ENCODE measurements at regions not wholly inside any gene's neighbourhood (a gene's known extent, or its start where the extent isn't known, plus 50 kb on each side); places are given as distances from the start of the nearest gene placed in this dataset.

GRCh38 chr15:39092354-39092753, 488.5 kb upstream of the THBS1 start:
- Histone ChIP-seq H4K20me1 (ENCODE audit: insufficient read depth, low read length) (no peaks in the 10 kb centered on the region), H3K4me2 (ENCODE audit: low read length) (no peak overlapping the region), H2AFZ (ENCODE audit: low read depth, low read length) (no peak overlapping the region), H3K27ac (ENCODE audit: low read depth, low read length) (no peak overlapping the region), H3K9me3 (ENCODE audit: insufficient read depth, low read depth, low read length) (no peaks in the 10 kb centered on the region), H3K4me1 (ENCODE audit: insufficient read depth, low read length) (peaks cover 4% of the 10 kb centered on the region), H3K36me3 (ENCODE audit: insufficient read depth, low read length) (no peaks in the 10 kb centered on the region), H3K27me3 (ENCODE audit: insufficient read depth, low read length) (no peaks in the 10 kb centered on the region), H3K4me3 (ENCODE audit: insufficient read depth, low read depth, low read length) (no peak overlapping the region), H3K79me2 (ENCODE audit: insufficient read depth, low read length) (no peaks in the 10 kb centered on the region), H3K9ac (ENCODE audit: low read length) (no peak overlapping the region)
- Mint-ChIP-seq H3K27me3 (ENCODE audit: low read depth, unreplicated experiment) (no peaks in the 10 kb centered on the region), H3K27ac (ENCODE audit: unreplicated experiment) (no peak overlapping the region), H3K4me1 (ENCODE audit: low read depth, unreplicated experiment) (peaks cover 12% of the 10 kb centered on the region), H3K9me3 (ENCODE audit: unreplicated experiment) (no peaks in the 10 kb centered on the region), H3K4me3 (ENCODE audit: unreplicated experiment) (no peak overlapping the region), H3K36me3 (ENCODE audit: low read depth, unreplicated experiment) (no peaks in the 10 kb centered on the region)
- FAIRE-seq (no peak), DNase-seq (ENCODE audit: low read depth) (no peak)
- TF ChIP-seq CTCF (IDR thresholded peaks at IDR 0.05; ENCODE audit: insufficient read depth, low read depth, low read length) = no peak
- TF ChIP-seq EZH2 (IDR thresholded peaks at IDR 0.05; ENCODE audit: insufficient read depth, low read length) = no peak

- Mint-ChIP-seq H3K36me3 (ENCODE audit: low read depth, unreplicated experiment) (no peaks in the 10 kb centered on the region), H3K27ac (ENCODE audit: unreplicated experiment) (no peak overlapping the region)
- FAIRE-seq = no peak
These were observed 488.1 kb upstream of the THBS1 start for GRCh38 chr15:39092761-39093160.

More at GRCh38 chr15:39092761-39093160, 488.1 kb upstream of the THBS1 start:
- H4K20me1 ChIP-seq (ENCODE audit: insufficient read depth, low read length) = no peaks in the 10 kb centered on the region
- H3K4me3 Mint-ChIP-seq (ENCODE audit: unreplicated experiment) = no peak overlapping the region
- peaks cover 12% of the 10 kb centered on the region for H3K4me1 Mint-ChIP-seq (ENCODE audit: low read depth, unreplicated experiment)
- H3K36me3 ChIP-seq (ENCODE audit: insufficient read depth, low read length) = no peaks in the 10 kb centered on the region
- no peaks in the 10 kb centered on the region for H3K9me3 Mint-ChIP-seq (ENCODE audit: unreplicated experiment)
- no peaks in the 10 kb centered on the region for H3K9me3 ChIP-seq (ENCODE audit: insufficient read depth, low read depth, low read length)
- H2AFZ ChIP-seq (ENCODE audit: low read depth, low read length) = no peak overlapping the region
- no peaks in the 10 kb centered on the region for H3K27me3 ChIP-seq (ENCODE audit: insufficient read depth, low read length)
- no peaks in the 10 kb centered on the region for H3K79me2 ChIP-seq (ENCODE audit: insufficient read depth, low read length)
- H3K4me1 ChIP-seq (ENCODE audit: insufficient read depth, low read length) = peaks cover 4% of the 10 kb centered on the region
- no peaks in the 10 kb centered on the region for H3K27me3 Mint-ChIP-seq (ENCODE audit: low read depth, unreplicated experiment)
- no peak for TF ChIP-seq EZH2 (IDR thresholded peaks at IDR 0.05; ENCODE audit: insufficient read depth, low read length)
- no peak for TF ChIP-seq CTCF (IDR thresholded peaks at IDR 0.05; ENCODE audit: insufficient read depth, low read depth, low read length)
- no peak overlapping the region for H3K4me3 ChIP-seq (ENCODE audit: insufficient read depth, low read depth, low read length)
- H3K27ac ChIP-seq (ENCODE audit: low read depth, low read length) = no peak overlapping the region
- DNase-seq (ENCODE audit: low read depth) = no peak
- no peak overlapping the region for H3K9ac ChIP-seq (ENCODE audit: low read length)
- H3K4me2 ChIP-seq (ENCODE audit: low read length) = no peak overlapping the region
